ENCODE measurements at regions not wholly inside any gene's neighbourhood (a gene's known extent, or its start where the extent isn't known, plus 50 kb on each side); places are given as distances from the start of the nearest gene placed in this dataset.

GRCh38 chr5:96155147-96155546 is 193.5 kb upstream of the ELL2 start:
- TF ChIP-seq CTCF (IDR thresholded peaks at IDR 0.05) (no peak), EP300 (IDR thresholded peaks at IDR 0.05) (no peak), POLR2A (IDR thresholded peaks at IDR 0.05) (no peak)

Measured in sigmoid colon (tissue), 4 donors.